IPS-18a (cell line): ENCODE measurements at regions not wholly inside any gene's neighbourhood (a gene's known extent, or its start where the extent isn't known, plus 50 kb on each side); places are given as distances from the start of the nearest gene placed in this dataset.

Source experiments
- H3K27ac ChIP-seq: one replicate; pipeline ENCODE4 v1.5.1; 2013; ENCODE audit warnings: low read length
- H3K27me3 ChIP-seq: one replicate; pipeline ENCODE4 v1.6.1; 2013; ENCODE audit warnings: mild to moderate bottlenecking, low read length; ENCODE audit not compliant: control insufficient read depth, insufficient read depth
- H3K36me3 ChIP-seq: one replicate; pipeline ENCODE4 v1.6.1; 2013; ENCODE audit warnings: low read depth, low read length; ENCODE audit not compliant: control insufficient read depth
- H3K4me1 ChIP-seq: one replicate; pipeline ENCODE4 v1.6.1; 2013; ENCODE audit warnings: low read depth, low read length; ENCODE audit not compliant: control insufficient read depth
- H3K4me3 ChIP-seq: one replicate; pipeline ENCODE4 v1.5.1; 2013; ENCODE audit warnings: low read length
- H3K9ac ChIP-seq: one replicate; pipeline ENCODE4 v1.6.1; 2013; ENCODE audit warnings: mild to moderate bottlenecking, low read length, moderate library complexity
- H3K9me3 ChIP-seq: one replicate; pipeline ENCODE4 v1.6.1; 2013; ENCODE audit warnings: low read depth, low read length; ENCODE audit not compliant: control insufficient read depth

- H3K4me1 ChIP-seq: no peaks in the 10 kb centered on the region
- no peak overlapping the region for H3K4me3 ChIP-seq
- H3K36me3 ChIP-seq: no peaks in the 10 kb centered on the region
- no peaks in the 10 kb centered on the region for H3K9me3 ChIP-seq
- H3K27me3 ChIP-seq: no peaks in the 10 kb centered on the region
- no peak overlapping the region for H3K9ac ChIP-seq
- no peak overlapping the region for H3K27ac ChIP-seq
Observed at GRCh38 chr5:173760461-173761177, 127.5 kb upstream of the CPEB4 start.

GRCh38 chr5:173761178-173761513 lies 127.0 kb upstream of the CPEB4 start:
- no peaks in the 10 kb centered on the region for H3K27me3 ChIP-seq
- no peak overlapping the region for H3K4me3 ChIP-seq
- no peaks in the 10 kb centered on the region for H3K4me1 ChIP-seq
- H3K9me3 ChIP-seq: no peaks in the 10 kb centered on the region
- H3K9ac ChIP-seq: no peak overlapping the region
- no peaks in the 10 kb centered on the region for H3K36me3 ChIP-seq
- no peak overlapping the region for H3K27ac ChIP-seq

- H3K4me1 ChIP-seq: no peaks in the 10 kb centered on the region
- no peaks in the 10 kb centered on the region for H3K27me3 ChIP-seq
- H3K9ac ChIP-seq: no peak overlapping the region
- H3K4me3 ChIP-seq: no peak overlapping the region
- H3K9me3 ChIP-seq: no peaks in the 10 kb centered on the region
- no peaks in the 10 kb centered on the region for H3K36me3 ChIP-seq
- no peak overlapping the region for H3K27ac ChIP-seq
Observed at GRCh38 chr5:173762045-173762444, 126.1 kb upstream of the CPEB4 start.

- Histone ChIP-seq H3K4me1 (no peaks in the 10 kb centered on the region), H3K27me3 (no peaks in the 10 kb centered on the region), H3K9ac (no peak overlapping the region), H3K36me3 (no peaks in the 10 kb centered on the region), H3K4me3 (no peak overlapping the region), H3K9me3 (no peaks in the 10 kb centered on the region), H3K27ac (no peak overlapping the region)
Observed at GRCh38 chr5:173762930-173763329, 125.2 kb upstream of the CPEB4 start.

- Histone ChIP-seq H3K4me1 (no peaks in the 10 kb centered on the region), H3K36me3 (no peaks in the 10 kb centered on the region), H3K9me3 (no peaks in the 10 kb centered on the region), H3K9ac (no peak overlapping the region), H3K27me3 (no peaks in the 10 kb centered on the region), H3K27ac (no peak overlapping the region), H3K4me3 (no peak overlapping the region)
Observed at GRCh38 chr5:173763410-173763809, 124.7 kb upstream of the CPEB4 start.

GRCh38 chr5:173764332-173765028 lies 123.7 kb upstream of the CPEB4 start:
- Histone ChIP-seq H3K4me1 (no peaks in the 10 kb centered on the region), H3K27ac (no peak overlapping the region), H3K9me3 (no peaks in the 10 kb centered on the region), H3K4me3 (no peak overlapping the region), H3K9ac (no peak overlapping the region), H3K36me3 (no peaks in the 10 kb centered on the region), H3K27me3 (no peaks in the 10 kb centered on the region)

- no peak overlapping the region for H3K4me3 ChIP-seq
- no peak overlapping the region for H3K27ac ChIP-seq
- no peak overlapping the region for H3K9ac ChIP-seq
- no peaks in the 10 kb centered on the region for H3K36me3 ChIP-seq
- no peaks in the 10 kb centered on the region for H3K4me1 ChIP-seq
- no peaks in the 10 kb centered on the region for H3K27me3 ChIP-seq
- no peaks in the 10 kb centered on the region for H3K9me3 ChIP-seq
Observed at GRCh38 chr5:173765029-173765644, 123.0 kb upstream of the CPEB4 start.

- Histone ChIP-seq H3K4me1 (no peaks in the 10 kb centered on the region), H3K9me3 (no peaks in the 10 kb centered on the region), H3K9ac (no peak overlapping the region), H3K27ac (no peak overlapping the region), H3K4me3 (no peak overlapping the region), H3K27me3 (no peaks in the 10 kb centered on the region), H3K36me3 (no peaks in the 10 kb centered on the region)
Observed at GRCh38 chr5:173765661-173766060, 122.5 kb upstream of the CPEB4 start.

GRCh38 chr5:173767574-173768266 lies 120.4 kb upstream of the CPEB4 start:
- peaks cover 9% of the 10 kb centered on the region for H3K4me1 ChIP-seq
- H3K27me3 ChIP-seq: no peaks in the 10 kb centered on the region
- H3K4me3 ChIP-seq: no peak overlapping the region
- H3K36me3 ChIP-seq: no peaks in the 10 kb centered on the region
- H3K27ac ChIP-seq: no peak overlapping the region
- H3K9me3 ChIP-seq: no peaks in the 10 kb centered on the region
- no peak overlapping the region for H3K9ac ChIP-seq

- Histone ChIP-seq H3K9ac (no peak overlapping the region), H3K27me3 (no peaks in the 10 kb centered on the region), H3K27ac (no peak overlapping the region), H3K9me3 (no peaks in the 10 kb centered on the region), H3K4me3 (no peak overlapping the region), H3K4me1 (peaks cover 9% of the 10 kb centered on the region), H3K36me3 (no peaks in the 10 kb centered on the region)
Observed at GRCh38 chr5:173768267-173768806, 119.8 kb upstream of the CPEB4 start.

- peaks cover 9% of the 10 kb centered on the region for H3K4me1 ChIP-seq
- H3K9ac ChIP-seq: no peak overlapping the region
- no peak overlapping the region for H3K27ac ChIP-seq
- H3K9me3 ChIP-seq: no peaks in the 10 kb centered on the region
- no peaks in the 10 kb centered on the region for H3K36me3 ChIP-seq
- H3K4me3 ChIP-seq: no peak overlapping the region
- no peaks in the 10 kb centered on the region for H3K27me3 ChIP-seq
Observed at GRCh38 chr5:173768891-173769290, 119.3 kb upstream of the CPEB4 start.
